MV-4-11 (cell line): ENCODE measurements at regions not wholly inside any gene's neighbourhood (a gene's known extent, or its start where the extent isn't known, plus 50 kb on each side); places are given as distances from the start of the nearest gene placed in this dataset.

ENCODE experiments used
- DNase-seq: peaks from one replicate; lab custom pipeline; 2025; lab: John Stamatoyannopoulos, UW

- no peak for DNase-seq
These were observed 92.1 kb upstream of the IL12B start for GRCh38 chr5:159422361-159422760.

DNA sequence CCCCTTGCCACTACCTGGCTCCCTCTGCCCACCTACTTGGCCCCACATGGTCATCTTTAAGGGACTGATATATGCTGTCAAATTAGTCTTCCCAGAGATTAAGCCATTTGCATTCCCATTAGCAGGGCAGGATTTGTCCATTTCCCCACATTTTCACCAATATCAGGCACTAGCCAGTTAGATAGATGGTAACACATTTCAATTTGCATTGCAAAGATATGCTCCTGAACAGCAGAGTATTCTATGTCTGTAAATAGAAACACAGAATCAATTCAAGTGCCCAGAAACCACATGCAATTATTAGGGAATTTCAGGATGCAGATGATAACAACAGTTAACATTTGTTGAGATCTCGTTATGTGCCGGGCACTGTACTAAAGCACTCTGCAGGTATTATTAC, 92.6 kb upstream of the IL12B start:
- no peak for DNase-seq

DNA sequence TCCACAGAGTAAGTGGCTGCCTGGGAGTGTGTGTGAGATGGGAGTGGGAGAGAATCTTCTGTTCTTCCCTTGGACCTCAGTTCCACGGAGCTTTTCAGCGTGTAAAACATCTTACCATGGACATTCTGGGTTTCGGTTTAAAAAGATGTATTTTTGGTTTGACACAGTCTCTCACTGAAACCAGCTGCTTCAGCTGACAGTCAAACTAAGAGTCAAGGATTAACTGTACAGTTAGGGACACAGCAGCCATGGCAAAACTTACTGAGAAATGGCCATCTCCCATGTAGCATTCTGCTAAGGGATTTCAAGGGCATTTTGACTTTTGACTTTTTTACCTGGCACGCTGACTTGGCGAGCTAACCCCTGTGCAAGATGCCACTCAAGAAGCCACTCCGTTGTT, 93.8 kb upstream of the IL12B start:
- DNase-seq = no peak

- peak; percentile 10 for DNase-seq
These were observed 96.4 kb upstream of the IL12B start for GRCh38 chr5:159426694-159427093.

DNA sequence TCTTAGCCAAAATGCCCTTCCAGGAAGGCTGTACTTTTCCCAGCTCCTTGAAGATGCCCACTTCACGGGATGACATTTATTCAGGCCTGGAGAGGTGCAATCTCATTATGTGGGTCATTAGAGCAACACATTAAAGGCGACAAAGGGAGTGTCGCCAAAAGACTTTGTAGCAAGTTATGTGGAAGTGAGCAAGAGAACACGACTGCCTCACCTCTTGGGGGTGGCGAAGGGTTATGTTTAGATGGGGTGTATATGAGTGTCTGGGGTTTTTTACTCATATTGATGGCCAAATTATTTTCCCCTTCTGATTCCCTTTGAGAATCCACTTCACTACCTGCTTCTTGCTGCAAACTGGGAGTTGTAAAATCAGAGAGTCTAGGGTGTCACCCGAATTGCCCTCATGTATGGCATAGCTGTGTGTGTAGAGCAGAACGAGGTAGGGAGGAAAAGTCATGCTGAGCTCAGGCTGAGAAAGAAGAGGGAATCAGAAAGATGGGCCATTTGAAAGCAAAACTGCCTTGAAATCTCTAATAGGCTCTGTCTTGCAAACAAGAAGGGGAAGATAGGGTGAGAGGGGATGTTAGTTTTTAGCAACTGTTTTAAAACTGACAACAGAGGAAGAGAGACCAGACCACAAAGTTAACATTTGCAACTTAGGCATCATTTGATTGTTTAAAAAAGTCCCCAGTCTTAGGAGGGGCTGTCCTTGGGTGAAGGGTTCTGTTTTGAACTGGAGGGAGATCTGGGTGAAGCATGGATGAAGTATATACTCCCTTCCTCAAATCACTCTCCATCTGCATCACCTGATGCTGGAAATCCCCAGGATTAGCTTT, 97.1 kb upstream of the IL12B start:
- no peak for DNase-seq

- peak; percentile 62 for DNase-seq
These were observed 100.2 kb upstream of the IL12B start for GRCh38 chr5:159430361-159431012.

GRCh38 chr5:159435855-159436254, 105.6 kb upstream of the IL12B start:
- DNase-seq = no peak

DNA sequence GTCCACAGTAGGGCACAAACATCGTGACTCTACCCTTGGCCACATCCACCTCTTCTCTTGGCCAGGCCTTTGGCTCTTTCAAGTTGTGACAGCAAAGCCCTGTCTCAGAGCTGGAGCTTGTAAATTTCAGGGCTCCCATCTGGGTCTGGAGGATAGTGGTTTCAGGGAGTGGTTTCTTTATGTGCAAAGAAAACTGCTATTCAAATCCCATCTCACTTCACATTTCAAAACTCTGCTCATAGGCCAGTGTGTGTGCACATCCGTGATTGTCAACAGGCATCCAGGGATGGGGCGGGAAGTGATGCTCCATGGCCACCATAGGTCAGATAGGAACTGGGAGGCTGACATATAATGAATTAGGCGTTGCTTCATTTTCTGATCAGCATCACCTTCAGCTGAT, 107.8 kb upstream of the IL12B start:
- DNase-seq = no peak

DNA sequence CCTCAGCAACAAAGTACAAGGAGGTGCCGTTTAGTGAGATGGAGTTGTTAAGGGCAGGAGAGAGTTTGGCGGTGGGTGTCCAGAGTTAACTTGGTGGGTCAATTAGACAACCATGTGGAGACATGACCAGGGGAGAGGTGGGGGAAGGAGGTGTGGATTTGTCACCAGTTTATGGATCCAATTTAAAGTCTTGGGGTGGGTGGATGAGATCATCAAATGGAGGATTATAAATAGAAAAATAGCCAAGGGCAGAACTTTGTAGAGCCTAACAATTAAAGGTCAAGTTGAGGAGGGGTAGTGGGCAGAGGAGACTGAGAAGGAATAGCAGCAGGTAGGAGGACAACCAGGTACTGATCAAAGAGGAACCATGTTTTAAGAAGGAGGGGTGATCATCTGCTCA, 108.7 kb upstream of the IL12B start:
- DNase-seq = no peak

DNA sequence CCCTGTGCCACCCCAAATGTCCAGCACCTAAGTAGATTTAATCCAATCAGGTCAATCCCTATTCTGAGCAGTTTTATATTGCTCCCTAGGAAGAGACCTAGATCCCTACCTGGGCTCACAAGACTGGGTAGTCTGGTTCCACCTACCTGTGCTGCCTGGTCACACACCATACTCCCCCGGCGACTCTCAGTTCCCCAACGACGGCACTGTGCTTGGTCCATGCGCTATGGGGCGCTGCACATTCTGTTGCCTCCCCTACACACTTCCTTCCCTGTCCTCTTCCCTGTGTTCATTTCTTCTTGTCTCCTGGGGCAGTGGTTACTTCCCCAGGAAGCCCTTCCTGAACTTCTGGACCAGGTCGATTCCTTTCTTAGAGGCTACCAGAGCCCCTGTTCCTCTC, 109.9 kb upstream of the IL12B start:
- DNase-seq = no peak

- DNase-seq = no peak
These were observed 110.7 kb upstream of the IL12B start for GRCh38 chr5:159440968-159441367.

DNA sequence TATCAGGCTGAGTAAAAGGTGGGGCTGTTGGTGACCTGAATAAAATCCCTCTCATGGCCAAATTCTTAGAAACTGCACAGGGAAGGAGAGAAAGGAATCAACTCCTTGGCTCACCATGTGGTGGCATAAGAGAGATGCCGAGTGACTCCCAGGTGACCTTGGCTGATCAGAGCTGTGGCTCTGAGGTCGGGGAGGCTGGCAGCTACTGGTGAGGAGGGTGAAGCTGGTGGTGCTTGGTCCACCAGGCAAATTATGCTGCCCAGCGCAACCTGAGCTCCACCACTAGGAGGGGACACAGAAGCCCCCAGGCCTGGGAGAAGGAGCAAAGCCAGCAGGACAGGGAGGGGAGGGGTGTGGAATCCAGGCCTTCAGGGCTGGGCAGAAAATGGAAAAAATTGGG, 111.2 kb upstream of the IL12B start:
- DNase-seq = peak; percentile 23

GRCh38 chr5:159442206-159442850, 112.0 kb upstream of the IL12B start:
- DNase-seq = no peak

DNA sequence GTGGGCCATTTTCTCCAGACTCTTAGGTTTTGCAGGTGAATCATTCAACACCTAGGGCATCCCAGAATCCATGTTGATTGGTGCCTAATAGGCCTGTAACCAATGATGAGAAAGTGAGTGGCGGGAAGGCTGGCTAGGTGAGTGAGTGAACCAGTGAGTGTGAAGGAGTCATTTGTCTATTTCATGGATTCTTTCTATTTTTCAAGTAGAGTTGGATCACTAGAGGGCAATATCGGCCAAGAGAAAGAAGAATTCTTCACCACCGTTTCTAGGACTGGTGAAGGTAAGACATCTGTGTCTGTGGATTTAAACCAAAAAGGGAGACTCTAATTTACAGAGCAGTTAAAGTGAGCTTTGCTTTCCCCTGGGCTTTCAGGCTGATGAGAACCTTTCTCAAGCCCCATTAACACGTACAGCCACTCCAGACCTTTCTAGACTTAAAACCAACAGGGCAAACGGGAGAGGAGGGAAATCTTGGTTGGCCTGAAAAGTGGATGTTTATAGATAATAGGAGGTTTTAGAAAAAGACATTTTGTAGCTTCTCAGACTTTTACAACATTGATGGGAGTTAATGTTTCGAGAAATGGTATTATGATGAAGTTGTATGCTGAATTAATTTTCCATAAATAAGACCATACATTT, 114.3 kb upstream of the IL12B start:
- peak; percentile 15 for DNase-seq

DNA sequence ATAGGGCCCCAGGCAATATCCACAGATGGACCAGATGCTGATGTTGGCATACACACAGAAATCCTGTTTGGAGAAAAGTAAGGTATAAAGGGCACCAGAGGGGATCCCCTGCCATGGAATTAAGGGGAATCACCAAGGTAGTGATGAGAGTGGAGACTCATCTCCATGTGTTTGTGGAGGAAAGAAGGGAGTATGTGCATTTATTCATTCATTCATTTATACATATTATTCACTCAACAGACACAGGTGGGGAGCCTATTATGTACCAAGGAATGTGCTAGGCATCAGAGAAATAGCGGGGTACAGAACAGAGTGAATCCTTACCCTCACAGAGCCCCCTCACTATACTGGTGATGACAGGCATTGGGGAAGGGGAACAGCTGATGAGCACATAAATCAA, 116.8 kb upstream of the IL12B start:
- DNase-seq = no peak

DNA sequence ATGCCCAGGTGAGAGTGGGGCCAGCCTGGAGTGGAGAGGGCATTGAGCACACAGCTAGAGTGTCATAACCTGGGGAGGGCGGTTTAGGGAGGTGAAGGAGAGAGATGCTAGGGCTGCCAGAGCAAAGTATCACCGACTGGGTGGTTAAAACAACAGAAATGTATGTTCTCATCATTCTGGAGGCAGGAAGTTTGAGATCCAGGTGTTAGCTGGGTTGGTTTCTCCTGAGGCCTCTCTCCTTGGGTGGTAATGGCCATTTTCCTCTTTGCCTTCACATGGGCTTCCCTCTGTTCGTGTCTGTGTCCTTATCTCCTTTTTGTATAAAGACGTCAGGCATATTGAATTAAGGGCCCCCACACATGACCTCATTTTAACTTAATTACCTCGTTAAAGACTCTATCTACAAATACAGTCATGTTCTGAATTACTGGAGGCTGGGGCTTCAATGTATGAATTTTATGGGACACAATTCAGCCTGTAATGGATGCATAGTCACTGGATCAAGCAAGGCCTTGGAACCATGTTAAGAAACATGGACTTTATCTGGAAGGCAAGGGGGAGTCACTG, 118.6 kb upstream of the IL12B start:
- DNase-seq = no peak

- DNase-seq = no peak
These were observed 119.6 kb upstream of the IL12B start for GRCh38 chr5:159449925-159450324.

DNA sequence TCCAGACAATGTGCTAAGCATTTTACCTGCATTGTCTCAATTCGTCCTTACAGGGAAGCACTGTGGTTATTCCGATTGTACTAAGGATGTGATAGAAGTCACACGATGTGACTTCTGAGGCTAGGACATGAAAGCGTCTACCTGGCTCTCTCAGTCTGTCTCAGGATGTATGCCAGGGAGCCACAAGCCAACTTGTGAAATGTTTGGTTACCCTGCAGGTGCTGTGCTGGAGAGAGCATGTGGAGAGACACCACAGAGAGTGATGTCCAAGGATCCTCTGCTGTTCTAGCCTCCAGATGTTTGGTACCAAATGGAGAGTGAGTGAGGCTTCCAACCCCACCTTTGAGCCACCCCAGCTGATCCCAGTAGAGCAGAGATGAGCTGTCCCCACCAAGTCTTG, 120.1 kb upstream of the IL12B start:
- DNase-seq = no peak

DNA sequence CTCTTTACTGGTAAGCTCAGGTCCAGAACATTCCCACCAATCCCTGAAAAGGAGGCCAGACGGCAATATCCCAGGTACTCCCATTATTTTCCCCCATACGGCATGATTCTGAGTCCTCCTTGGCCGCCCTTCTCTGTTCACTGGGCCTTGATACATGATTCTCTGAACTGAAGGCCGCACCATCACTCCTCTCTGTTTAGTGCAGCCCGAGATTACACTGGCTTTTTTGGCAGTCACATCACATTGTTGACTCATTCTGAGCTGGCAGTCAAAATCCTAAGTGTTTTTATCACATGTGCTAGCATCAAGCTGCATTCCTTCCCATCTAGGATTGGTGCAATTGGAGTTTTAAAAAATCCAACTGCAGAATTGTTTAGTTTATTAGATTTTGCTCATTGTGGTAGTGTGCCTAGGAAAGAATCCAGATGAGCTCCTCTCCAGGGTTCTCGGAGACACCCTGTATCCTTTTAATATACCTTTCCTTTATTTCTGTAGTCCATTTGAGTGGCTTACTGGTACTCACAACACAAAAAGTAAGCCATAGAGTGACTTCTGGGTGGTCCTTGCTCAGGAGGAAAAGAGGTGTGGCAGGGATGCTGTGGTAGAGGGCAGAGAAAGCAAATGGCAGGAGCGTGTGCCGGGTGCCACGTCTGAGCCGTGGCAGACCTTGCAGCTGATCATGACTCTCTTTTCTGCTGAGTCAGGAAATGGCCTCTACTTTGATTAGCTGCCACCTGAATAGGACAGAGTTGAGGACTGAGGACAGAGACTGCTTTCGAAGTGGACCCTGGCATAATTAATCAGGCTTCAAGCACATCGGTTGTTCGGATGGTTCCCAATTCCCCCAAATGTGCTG, 121.1 kb upstream of the IL12B start:
- DNase-seq = no peak

DNA sequence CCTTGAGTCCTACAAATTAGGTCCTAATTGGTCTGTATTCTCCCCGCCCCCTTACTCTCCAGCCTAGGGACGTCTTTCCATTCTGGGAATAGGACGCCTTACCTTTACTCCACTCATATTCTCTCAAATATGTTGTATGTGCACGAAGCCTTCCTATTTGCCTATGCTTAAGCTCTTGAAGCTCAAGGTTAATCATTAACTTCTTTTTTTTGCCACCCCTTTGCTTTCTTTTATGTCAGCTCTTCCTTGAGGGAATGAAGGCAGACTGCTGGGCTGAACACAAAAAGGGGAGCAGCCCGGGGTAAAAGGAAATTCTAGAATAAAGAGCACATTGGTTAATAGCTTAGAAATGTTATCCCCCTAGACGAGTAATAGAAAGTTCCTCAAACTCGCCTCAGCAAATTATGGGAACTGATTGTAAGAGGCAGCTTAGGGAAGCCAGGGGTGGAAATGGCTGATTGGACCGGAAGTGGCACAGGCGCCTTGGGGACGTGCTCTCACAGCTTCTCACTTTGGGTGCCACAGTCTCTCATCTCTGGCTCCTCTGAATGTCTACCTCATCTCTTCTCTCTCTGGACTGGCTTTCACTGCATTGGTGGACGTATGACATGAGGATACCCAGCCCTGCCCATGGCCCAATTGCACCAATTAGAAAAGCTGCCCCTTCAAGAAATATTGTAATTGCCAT, 122.3 kb upstream of the IL12B start:
- no peak for DNase-seq

- no peak for DNase-seq
These were observed 122.9 kb upstream of the IL12B start for GRCh38 chr5:159453209-159453608.
